Stimulated activated CD8-positive, alpha-beta memory T cell treated with anti-CD3 and anti-CD28 coated beads, Interleukin-15, amount 100 ng/mL, for 48 hours (primary cell): ENCODE measurements at regions not wholly inside any gene's neighbourhood (a gene's known extent, or its start where the extent isn't known, plus 50 kb on each side); places are given as distances from the start of the nearest gene placed in this dataset.

Experiments
- DNase-seq, 2 donors: peaks; one replicate each; pipeline ENCODE4 v3.0.0-alpha.2; 2020; ENCODE audit warnings: low read depth in 2 of 2

- DNase-seq = no peak
These were observed 179.9 kb upstream of the PELI2 start for GRCh38 chr14:55938249-55938791.

DNA sequence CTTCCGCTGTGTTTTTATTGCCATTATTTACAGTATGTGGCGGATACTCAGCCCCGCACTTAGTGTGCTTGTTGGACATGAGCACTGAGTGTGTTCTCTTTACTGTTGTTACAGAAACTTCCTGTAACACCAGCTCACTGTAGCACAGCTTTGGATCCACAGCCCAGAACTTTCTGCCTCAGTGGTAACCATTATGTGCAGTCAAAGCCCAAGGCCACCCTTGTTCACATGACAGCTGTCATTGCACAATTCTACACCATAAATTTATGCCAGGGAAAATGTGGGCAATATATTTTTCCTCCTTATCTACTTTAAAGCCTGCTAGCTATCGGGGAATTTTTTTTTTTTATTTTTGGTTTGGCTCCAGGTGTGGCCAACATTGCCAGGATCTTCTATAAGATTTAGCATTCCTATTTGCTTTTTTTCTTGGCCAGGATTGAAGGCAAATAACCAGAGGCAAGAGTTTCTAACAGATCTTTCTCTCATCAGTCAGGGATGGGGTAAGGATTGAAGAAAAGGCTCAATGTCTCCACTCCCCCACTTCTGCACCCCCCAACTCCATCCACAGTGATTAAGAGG lies 176.0 kb upstream of the PELI2 start:
- DNase-seq = no peak

DNA sequence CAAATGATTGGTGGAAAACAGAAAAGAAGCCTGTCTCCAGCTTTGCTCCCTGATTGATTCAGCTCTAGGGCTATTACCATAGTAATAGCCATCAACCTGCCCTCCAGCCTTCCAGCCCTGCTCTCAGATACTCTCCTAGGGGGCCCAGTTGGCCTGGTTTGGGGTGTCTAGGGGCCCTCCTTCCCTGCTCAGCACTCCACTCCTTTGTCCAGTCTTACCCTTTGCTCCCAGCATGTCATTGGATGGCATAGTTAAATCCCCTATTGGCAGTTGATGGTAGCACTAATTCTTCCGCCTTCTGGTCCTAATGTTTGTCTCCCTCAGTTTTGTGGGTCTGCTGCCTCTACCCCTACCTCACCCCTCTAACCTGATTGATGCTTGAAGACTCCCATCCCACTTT lies 175.4 kb upstream of the PELI2 start:
- no peak for DNase-seq

DNA sequence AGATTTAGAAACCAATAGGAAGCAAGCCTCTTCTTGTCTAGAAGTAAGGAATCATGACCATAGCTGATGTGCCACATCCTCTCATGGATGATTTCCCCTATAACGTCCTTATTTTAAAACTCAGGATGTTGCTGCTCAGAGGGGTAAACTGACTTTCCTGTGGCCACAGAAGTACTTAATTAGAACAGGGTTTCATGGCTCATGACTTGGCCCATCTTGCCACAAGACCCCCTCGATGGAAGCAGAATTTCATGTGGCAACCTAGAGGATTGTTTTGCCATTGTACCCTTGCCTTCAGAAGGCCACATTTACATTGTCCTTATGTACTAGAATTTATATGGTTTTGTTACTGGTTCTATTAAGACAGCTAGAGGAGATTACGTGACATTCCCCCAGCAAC lies 173.5 kb upstream of the PELI2 start:
- no peak for DNase-seq

DNA sequence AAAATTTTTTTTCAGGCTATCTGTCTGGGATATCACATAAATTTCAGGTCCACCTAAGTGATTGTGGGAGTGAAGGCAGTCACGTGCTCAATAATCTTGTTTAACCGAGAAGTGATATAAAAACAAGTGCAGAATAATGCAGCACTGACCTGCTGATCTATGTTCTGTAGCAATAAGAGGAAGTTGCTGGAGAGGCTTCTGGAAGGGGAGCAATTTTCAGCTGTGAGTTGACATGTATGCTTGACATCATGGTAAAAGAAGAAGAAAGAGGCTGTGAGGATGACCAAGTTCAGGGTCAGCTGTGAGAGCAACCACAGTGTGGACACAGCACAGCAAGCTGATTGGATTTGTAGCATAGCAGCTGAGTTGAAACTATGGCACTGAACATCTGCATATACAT lies 172.0 kb upstream of the PELI2 start:
- no peak for DNase-seq

DNA sequence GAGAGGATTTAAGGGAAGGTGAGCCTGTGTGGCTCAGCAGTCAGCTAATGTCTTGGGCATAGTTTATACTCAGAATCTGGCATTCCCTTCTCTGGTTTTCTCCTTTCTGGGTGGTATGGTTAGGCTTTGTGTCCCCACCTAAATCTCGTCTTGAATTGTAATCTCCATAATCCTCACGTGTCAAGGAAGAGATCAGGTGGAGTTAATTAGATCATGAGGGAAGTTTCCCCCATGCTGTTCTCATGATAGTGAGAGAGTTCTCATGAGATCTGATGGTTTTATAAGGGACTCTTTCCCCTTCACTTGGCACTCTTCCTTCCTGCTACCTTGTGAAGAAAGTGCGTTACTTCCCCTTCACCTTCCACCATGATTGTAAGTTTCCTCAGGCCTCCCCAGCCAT lies 169.8 kb upstream of the PELI2 start:
- DNase-seq = no peak

DNA sequence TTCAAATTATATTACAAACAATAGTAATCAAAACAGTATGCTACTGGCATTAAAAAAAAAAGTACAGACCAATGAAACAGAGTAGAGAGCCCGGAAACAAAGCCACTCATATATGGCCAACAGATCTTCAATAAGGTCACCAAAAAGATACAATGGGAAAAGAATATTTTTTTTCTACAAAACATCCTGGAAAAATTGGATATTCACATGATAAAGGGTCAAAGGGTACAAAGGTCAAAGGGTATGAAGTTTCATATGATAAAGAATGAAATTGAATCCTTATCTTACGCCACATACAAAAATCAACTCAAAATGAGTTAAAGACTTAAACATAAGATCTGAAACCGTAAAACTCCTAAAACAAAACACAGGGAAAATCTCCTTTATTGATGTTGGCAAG lies 168.5 kb upstream of the PELI2 start:
- no peak for DNase-seq

DNA sequence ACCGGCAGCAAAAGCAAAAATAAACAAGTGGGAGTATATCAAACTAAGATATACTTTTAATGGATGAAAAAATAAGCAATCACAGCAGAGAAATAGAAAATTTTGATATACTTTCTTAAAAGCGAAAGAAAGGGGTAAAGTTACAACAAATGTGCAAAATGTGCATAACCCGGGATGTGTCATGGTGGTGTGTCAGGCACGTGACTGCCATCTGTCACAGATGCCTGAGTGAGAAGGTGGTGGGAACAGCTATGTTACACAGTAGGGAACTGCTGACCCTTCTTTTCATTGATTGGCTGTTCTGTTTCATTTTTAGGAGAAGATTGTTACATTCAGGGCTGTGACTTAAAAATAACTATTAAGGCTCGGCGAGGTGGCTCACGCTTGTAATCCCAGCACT lies 168.1 kb upstream of the PELI2 start:
- DNase-seq = no peak

DNA sequence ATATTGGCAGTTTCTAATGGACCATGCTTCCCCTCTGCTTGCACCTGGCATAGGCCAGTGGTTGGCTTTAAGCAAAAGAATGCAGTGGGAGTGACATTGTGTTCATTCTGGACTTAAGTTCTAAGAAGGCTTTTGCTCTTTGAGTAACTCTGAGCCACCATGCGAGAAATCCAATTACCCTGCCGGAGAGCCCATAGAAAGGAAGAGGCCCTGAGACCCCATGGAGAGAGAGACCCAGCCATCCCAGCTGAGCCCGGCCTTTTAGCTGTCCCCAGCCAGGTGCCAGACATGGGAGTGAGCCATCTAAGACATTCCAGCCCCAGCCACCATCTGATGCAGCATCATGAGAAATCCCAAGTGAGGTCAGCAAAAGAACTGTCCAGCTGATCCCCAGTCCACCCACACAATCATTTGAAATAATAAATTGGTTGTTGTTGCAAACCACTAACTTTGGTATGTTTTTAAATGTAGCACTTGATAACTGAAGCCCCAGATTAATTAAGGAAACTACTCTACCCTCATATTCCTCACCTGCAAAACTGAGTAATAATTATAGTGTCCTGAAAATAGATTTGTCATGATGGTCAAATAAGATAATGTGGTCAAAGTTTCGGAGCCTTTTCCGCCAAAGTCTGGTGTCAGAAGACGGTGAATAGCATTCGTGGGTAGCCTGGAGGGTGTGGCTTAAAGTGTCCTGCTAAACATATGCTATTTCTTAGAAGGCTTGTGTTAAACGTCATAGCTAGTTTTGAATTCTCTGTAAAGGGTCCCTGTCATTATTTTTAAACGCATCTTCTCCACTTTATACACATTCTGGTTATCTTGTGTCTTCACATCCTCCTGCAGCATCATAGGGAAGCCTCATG lies 166.6 kb upstream of the PELI2 start:
- no peak for DNase-seq

- DNase-seq = no peak
These were observed 164.1 kb upstream of the PELI2 start for GRCh38 chr14:55954108-55954507.

GRCh38 chr14:55955175-55955574 lies 163.0 kb upstream of the PELI2 start:
- no peak for DNase-seq

DNA sequence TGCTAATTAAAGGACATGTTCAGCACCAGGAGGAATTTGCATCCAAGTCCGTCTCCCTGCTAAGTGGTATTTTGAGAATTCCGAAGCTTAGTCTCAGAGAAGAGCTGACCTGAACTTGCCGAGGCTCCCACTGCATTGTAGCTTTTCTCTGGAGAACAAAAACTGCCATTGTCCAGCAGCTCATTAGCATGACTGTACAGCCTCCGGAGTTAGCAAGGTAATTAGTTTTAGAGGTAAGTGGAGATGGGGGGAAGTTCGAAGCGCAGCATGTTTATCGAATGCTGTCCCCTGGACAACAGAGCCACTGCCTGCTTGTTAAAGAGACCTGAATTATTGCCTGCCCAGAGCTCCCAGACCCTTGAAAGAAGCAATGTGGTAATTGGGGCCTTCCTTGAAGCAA lies 160.3 kb upstream of the PELI2 start:
- no peak for DNase-seq

GRCh38 chr14:55963295-55963694 lies 154.9 kb upstream of the PELI2 start:
- DNase-seq = no peak

- no peak for DNase-seq
These were observed 154.1 kb upstream of the PELI2 start for GRCh38 chr14:55964091-55964490.

- no peak for DNase-seq
These were observed 153.4 kb upstream of the PELI2 start for GRCh38 chr14:55964821-55965220.

DNA sequence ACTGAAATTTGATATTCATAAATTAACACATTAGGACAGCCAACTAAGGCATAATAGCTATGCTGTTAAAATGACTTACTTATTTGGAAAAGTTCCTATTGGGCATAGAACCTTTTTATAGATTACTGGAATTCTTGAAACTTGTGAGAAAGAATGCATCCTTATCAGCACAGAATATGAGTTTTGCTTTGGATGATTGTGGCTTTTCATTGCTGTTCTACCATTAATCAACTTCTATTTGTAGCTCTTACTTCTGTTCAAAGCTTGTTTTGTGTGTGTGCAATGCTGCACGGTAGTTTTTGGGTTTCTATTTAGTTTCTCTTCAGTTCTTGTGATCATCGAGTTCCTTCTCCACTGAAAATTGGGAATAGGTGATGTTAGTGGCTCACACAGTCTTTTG lies 152.4 kb upstream of the PELI2 start:
- DNase-seq = no peak

- no peak for DNase-seq
These were observed 149.5 kb upstream of the PELI2 start for GRCh38 chr14:55968741-55969140.

GRCh38 chr14:55973285-55973800 lies 144.9 kb upstream of the PELI2 start:
- no peak for DNase-seq

GRCh38 chr14:55973911-55974630 lies 144.1 kb upstream of the PELI2 start:
- no peak for DNase-seq

DNA sequence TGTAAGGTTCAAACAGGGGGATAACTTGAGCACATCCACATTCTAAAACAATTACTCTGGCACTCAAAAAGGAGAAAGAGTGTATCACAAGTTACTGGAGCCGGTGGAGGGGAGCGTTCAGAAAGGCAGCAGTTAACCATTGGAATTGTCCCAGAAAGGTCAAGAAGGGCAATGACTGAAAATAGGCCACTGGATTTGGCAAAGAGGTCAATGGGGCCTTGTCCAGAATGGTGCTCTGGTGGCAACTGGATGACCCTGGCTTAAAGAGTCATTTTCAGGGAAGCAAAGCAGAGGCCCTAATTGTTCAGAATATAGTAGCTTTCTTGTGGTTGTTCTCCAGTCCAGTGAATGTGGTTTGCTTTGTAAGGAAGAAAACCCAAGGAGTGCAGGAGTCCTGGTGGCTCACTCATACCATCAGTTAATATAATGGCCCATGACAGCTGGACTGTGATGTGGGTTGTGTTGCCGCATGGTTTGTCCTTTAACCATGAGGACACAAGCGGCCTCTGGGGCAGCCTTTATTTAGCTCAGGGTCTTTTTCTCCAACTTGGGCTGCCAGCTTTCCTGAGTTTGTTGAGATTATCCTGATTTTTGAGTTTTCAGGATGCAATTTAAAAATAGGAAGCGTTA lies 142.8 kb upstream of the PELI2 start:
- no peak for DNase-seq

GRCh38 chr14:55976219-55976618 lies 142.0 kb upstream of the PELI2 start:
- DNase-seq = no peak

DNA sequence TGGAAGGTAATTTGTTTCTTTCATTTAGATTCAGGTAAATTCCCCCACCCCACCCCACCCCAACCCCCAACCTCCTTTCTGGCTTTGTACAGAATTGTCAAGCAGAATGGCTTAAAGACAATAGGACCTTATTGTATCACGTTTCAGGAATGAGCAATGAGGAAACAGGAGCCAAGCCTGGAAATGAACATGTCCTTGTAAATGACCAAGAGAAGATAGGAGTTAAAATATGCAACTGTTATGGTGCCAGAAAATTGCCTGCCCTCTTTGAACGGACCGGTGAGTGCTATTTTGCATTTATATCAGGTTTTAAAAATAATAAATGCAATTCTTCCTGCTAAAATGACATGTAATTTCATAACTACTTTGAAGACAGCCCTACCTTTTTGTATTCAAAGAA lies 141.6 kb upstream of the PELI2 start:
- no peak for DNase-seq
